Endothelial cell of umbilical vein (primary cell): ENCODE measurements at regions not wholly inside any gene's neighbourhood (a gene's known extent, or its start where the extent isn't known, plus 50 kb on each side); places are given as distances from the start of the nearest gene placed in this dataset.

Experiments used
- BruUV-seq: library from RNA; stranded (reverse); fragments of 400-500 nt; replicated peaks from 2 replicates; lab custom pipeline; 2021; lab: Mats Ljungman, UMichigan
- CTCF ChIA-PET: fragments of 300-600, 350-600 bp; sonication (Branson Sonifier 250); formaldehyde crosslinking; loops from one replicate; lab custom pipeline; 2021; ENCODE audit warnings: antibody characterized with exemption, inconsistent platforms; lab: Charles Lee
- POLR2A ChIA-PET: fragments of 300-600, 350-600 bp; sonication (Branson Sonifier 250); formaldehyde crosslinking; loops from one replicate; lab custom pipeline; 2021; ENCODE audit warnings: antibody characterized with exemption, inconsistent platforms; lab: Charles Lee
- DNase-seq: peaks from one replicate; pipeline ENCODE4 v3.0.0-alpha.2; 2011; ENCODE audit warnings: low read depth, low spot score
- FAIRE-seq: peaks from 2 replicates; lab custom pipeline; 2011; peaks lifted over from hg19 to GRCh38; lab: Jason Lieb, UNC
- H2AFZ ChIP-seq: 2 replicates; pipeline ENCODE4 v1.6.0; 2012; ENCODE audit warnings: low read depth, low read length, control low read depth, inconsistent platforms
- H3K27ac ChIP-seq: 2 replicates; pipeline ENCODE4 v1.5.1; 2011; ENCODE audit warnings: low read depth, mild to moderate bottlenecking, control low read depth, low read length, moderate library complexity; ENCODE audit not compliant: insufficient read depth
- H3K27me3 ChIP-seq, 2 experiments: 2 replicates each; pipeline versions ENCODE4 v1.6.0 to v1.6.1; 2011; ENCODE audit warnings: low read length in 2 of 2, mixed read lengths in 1 of 2; ENCODE audit not compliant: control insufficient read depth in 2 of 2, insufficient read depth in 2 of 2
- H3K36me3 ChIP-seq, 2 experiments: 2 replicates in 1 of 2; 3 replicates in 1 of 2; pipeline ENCODE4 v1.5.1; 2011; ENCODE audit warnings: low read length in 2 of 2, mild to moderate bottlenecking in 1 of 2, moderate library complexity in 1 of 2; ENCODE audit not compliant: control insufficient read depth in 2 of 2, insufficient read depth in 2 of 2; ENCODE audit errors: extremely low read depth in 1 of 2
- H3K4me1 ChIP-seq: 3 replicates; pipeline ENCODE4 v1.5.1; 2011; ENCODE audit warnings: mild to moderate bottlenecking, low read length; ENCODE audit not compliant: control insufficient read depth, insufficient read depth; ENCODE audit errors: extremely low read depth
- H3K4me2 ChIP-seq: 2 replicates; pipeline ENCODE4 v1.6.1; 2011; ENCODE audit warnings: low read length, control low read depth, mixed read lengths; ENCODE audit not compliant: insufficient read depth
- H3K4me3 ChIP-seq, 3 experiments: fragments of 200-600 bp in 1 of 3; sonication (generic), shearing (Covaris generic) in 1 of 3; replicated peaks in 1 of 3; 2 replicates each; pipeline ENCODE4 v1.5.1; 2011 to 2016; ENCODE audit warnings: control low read depth in 3 of 3, low read length in 3 of 3, mild to moderate bottlenecking in 2 of 3, inconsistent platforms in 1 of 3, low read depth in 1 of 3, moderate library complexity in 1 of 3; ENCODE audit not compliant: insufficient read depth in 1 of 3
- H3K79me2 ChIP-seq: 2 replicates; pipeline ENCODE4 v1.6.0; 2012; ENCODE audit warnings: low read length, inconsistent platforms; ENCODE audit not compliant: control insufficient read depth, insufficient read depth
- H3K9ac ChIP-seq: replicated peaks from 2 replicates; pipeline ENCODE3; 2011; ENCODE audit warnings: low read length, control low read depth; ENCODE audit not compliant: insufficient read depth; ENCODE audit errors: extremely low read depth
- H3K9me1 ChIP-seq: replicated peaks from 3 replicates; pipeline ENCODE4 v1.6.0; 2011; ENCODE audit warnings: mild to moderate bottlenecking, low read length; ENCODE audit not compliant: control insufficient read depth, insufficient read depth; ENCODE audit errors: extremely low read depth
- H3K9me3 ChIP-seq: replicated peaks from 2 replicates; pipeline ENCODE4 v1.5.1; 2012; ENCODE audit warnings: low read length, inconsistent platforms; ENCODE audit not compliant: control insufficient read depth, insufficient read depth
- H4K20me1 ChIP-seq: replicated peaks from 2 replicates; pipeline ENCODE3; 2011; ENCODE audit warnings: mild to moderate bottlenecking, low read length; ENCODE audit not compliant: control insufficient read depth, insufficient read depth; ENCODE audit errors: extremely low read depth
- EZH2 ChIP-seq: IDR thresholded peaks from 2 replicates; pipeline ENCODE4 v1.6.1; 2012; ENCODE audit warnings: borderline replicate concordance, low read depth, mild to moderate bottlenecking, moderate library complexity, low read length, inconsistent platforms; ENCODE audit not compliant: severe bottlenecking
- FOS ChIP-seq: IDR thresholded peaks from 2 replicates; pipeline ENCODE4 v1.6.1; 2011; ENCODE audit warnings: mild to moderate bottlenecking, low read length, moderate library complexity, borderline replicate concordance; ENCODE audit not compliant: insufficient read depth
- GATA2 ChIP-seq: IDR thresholded peaks from 2 replicates; pipeline ENCODE4 v1.7.0; 2011; ENCODE audit warnings: low read depth, mild to moderate bottlenecking, moderate library complexity, mixed read lengths, low read length; ENCODE audit not compliant: insufficient read length, insufficient read depth
- JUN ChIP-seq: IDR thresholded peaks from 2 replicates; pipeline ENCODE4 v1.6.1; 2011; ENCODE audit warnings: borderline replicate concordance, low read depth; ENCODE audit not compliant: insufficient read length, insufficient read depth
- MYC ChIP-seq: IDR thresholded peaks from one replicate; pipeline ENCODE4 v1.6.1; 2011; ENCODE audit warnings: mild to moderate bottlenecking, low read depth, low read length
- POLR2A ChIP-seq: IDR thresholded peaks from 2 replicates; pipeline ENCODE4 v1.6.1; 2012; ENCODE audit warnings: low read depth, mild to moderate bottlenecking, control low read depth, low read length
- dilution Hi-C: fragments of 300-500 bp; cut with MboI; formaldehyde crosslinking; loops from one replicate; pipeline ENCODE4 v1.15.0; 2019; ENCODE audit warnings: low sequenced_read_pairs; ENCODE audit not compliant: extremely low pct_ligation_motif_present
- intact Hi-C: fragments of 100-400 bp; cut with micrococcal nuclease; formaldehyde crosslinking; loops from one replicate; pipeline ENCODE4 v1.10.0; 2022
- TF ChIP-seq, protein P1 (sequence below): IDR thresholded peaks from 2 replicates; pipeline ENCODE4 v1.6.1; 2011; ENCODE audit not compliant: insufficient read depth, insufficient read length
- TF ChIP-seq, protein P2 (sequence below), 2 donors: IDR thresholded peaks; 1 replicate in 1 of 2; 2 replicates in 1 of 2; pipeline ENCODE4 v1.5.1; 2011; ENCODE audit warnings: low read length in 2 of 2, mild to moderate bottlenecking in 2 of 2, moderate library complexity in 2 of 2, control low read depth in 1 of 2, inconsistent platforms in 1 of 2, low read depth in 1 of 2; ENCODE audit not compliant: insufficient read depth in 1 of 2; ENCODE audit errors: extremely low read depth in 1 of 2

DNA sequence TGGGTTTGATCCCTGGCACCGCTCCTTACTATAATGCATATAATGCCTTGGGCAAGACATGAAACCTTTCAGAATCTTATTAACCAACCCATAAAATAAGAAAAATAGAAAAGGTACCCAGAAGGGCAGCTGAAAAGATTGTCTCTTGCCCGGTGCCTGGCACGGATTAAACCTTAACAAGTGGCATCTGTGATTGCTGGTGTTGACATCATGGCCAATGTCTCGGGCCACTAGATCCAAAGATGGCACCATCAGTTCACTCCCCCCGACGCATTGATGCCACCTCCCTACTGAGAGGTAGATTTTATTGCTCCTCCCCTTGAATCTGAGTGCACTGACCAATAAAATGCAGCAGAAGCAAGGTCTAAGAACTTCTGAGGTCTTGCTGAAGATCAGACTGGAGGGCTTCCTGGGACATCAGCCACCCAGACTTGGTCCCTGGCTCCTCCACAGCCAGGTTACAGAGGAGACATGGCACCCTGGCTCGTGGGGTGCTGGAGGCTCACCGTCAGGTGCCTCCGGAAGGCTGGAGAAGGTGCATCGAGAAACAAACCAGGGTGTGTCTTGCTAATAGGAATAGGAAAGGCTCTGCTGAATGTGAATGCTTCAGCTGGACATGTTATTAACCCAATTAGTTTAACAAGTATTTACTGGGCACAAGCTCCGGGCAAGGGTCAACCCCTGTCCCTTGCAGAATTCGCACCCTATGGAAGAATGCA lies 80.0 kb upstream of the COL5A1 start:
- Histone ChIP-seq H3K9me3 (no peaks in the 10 kb centered on the region), H3K4me3 (no peak overlapping the region), H3K79me2 (no peaks in the 10 kb centered on the region), H4K20me1 (no peaks in the 10 kb centered on the region), H2AFZ (no peak overlapping the region), H3K27me3 (peaks cover 0 to 3% of the 10 kb centered on the region in 2 experiments), H3K36me3 (no peaks in the 10 kb centered on the region), H3K4me1 (peaks cover 2% of the 10 kb centered on the region), H3K27ac (no peak overlapping the region), H3K4me2 (no peak overlapping the region), H3K9me1 (no peaks in the 10 kb centered on the region), H3K9ac (no peak overlapping the region)
- dilution Hi-C loops (no loop called here), intact Hi-C loops (no loop called here)
- BruUV-seq, result no TSS peak
- FAIRE-seq (no peak), DNase-seq (no peak)
- POLR2A ChIA-PET, result no interaction called here
- CTCF ChIA-PET, result no interaction called here
- TF ChIP-seq POLR2A (no peak), JUN (no peak), GATA2 (no peak), EZH2 (no peak), MYC (no peak), FOS (no peak)
- TF ChIP-seq, protein P1, sequence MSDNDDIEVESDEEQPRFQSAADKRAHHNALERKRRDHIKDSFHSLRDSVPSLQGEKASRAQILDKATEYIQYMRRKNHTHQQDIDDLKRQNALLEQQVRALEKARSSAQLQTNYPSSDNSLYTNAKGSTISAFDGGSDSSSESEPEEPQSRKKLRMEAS, result no peak
- TF ChIP-seq, protein P2, sequence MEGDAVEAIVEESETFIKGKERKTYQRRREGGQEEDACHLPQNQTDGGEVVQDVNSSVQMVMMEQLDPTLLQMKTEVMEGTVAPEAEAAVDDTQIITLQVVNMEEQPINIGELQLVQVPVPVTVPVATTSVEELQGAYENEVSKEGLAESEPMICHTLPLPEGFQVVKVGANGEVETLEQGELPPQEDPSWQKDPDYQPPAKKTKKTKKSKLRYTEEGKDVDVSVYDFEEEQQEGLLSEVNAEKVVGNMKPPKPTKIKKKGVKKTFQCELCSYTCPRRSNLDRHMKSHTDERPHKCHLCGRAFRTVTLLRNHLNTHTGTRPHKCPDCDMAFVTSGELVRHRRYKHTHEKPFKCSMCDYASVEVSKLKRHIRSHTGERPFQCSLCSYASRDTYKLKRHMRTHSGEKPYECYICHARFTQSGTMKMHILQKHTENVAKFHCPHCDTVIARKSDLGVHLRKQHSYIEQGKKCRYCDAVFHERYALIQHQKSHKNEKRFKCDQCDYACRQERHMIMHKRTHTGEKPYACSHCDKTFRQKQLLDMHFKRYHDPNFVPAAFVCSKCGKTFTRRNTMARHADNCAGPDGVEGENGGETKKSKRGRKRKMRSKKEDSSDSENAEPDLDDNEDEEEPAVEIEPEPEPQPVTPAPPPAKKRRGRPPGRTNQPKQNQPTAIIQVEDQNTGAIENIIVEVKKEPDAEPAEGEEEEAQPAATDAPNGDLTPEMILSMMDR (IDR thresholded peaks at IDR 0.05; ENCODE audit: extremely low read depth in 1 of 2, insufficient read depth in 1 of 2, low read depth in 1 of 2, low read length in 2 of 2), result no peak
